Neural cell (in vitro differentiated cells): ENCODE measurements at regions not wholly inside any gene's neighbourhood (a gene's known extent, or its start where the extent isn't known, plus 50 kb on each side); places are given as distances from the start of the nearest gene placed in this dataset.

ENCODE experiments used
- H2AFZ ChIP-seq: fragments of 200-600, 300-800 bp; sonication (generic), shearing (Covaris generic); 2 replicates; pipeline ENCODE4 v1.6.0; 2014; ENCODE audit warnings: low read depth, mild to moderate bottlenecking, antibody characterized with exemption, low read length, moderate library complexity
- H3F3A ChIP-seq: fragments of 200-600 bp; shearing (Covaris generic); 2 replicates; pipeline ENCODE4 v1.6.1; 2016; ENCODE audit warnings: mild to moderate bottlenecking, moderate library complexity, mixed read lengths, antibody characterized with exemption, low read length; ENCODE audit not compliant: insufficient read depth, poor library complexity, severe bottlenecking
- H3K27ac ChIP-seq: fragments of 200-600, 300-800 bp; sonication (generic), shearing (Covaris generic); 2 replicates; pipeline ENCODE4 v1.5.1; 2014; ENCODE audit warnings: mild to moderate bottlenecking, low read length, moderate library complexity
- H3K27me3 ChIP-seq: fragments of 300-800, 200-600 bp; sonication (generic), shearing (Covaris generic); 2 replicates; pipeline ENCODE4 v1.6.0; 2014; ENCODE audit warnings: mild to moderate bottlenecking, low read depth, low read length, moderate library complexity; ENCODE audit not compliant: insufficient read depth
- H3K36me3 ChIP-seq: fragments of 300-800, 200-600 bp; sonication (generic), shearing (Covaris generic); 2 replicates; pipeline ENCODE4 v1.5.1; 2014; ENCODE audit warnings: mild to moderate bottlenecking, antibody characterized with exemption, low read length, moderate library complexity; ENCODE audit not compliant: insufficient read depth
- H3K4me2 ChIP-seq: fragments of 300-800, 200-600 bp; sonication (generic), shearing (Covaris generic); 2 replicates; pipeline ENCODE4 v1.6.0; 2014; ENCODE audit warnings: mild to moderate bottlenecking, low read length
- H3K4me3 ChIP-seq: fragments of 300-800, 200-600 bp; sonication (generic), shearing (Covaris generic); 2 replicates; pipeline ENCODE4 v1.5.1; 2014; ENCODE audit warnings: mild to moderate bottlenecking, low read length, moderate library complexity
- H3K79me2 ChIP-seq: fragments of 200-600 bp; shearing (Covaris generic); replicated peaks from 2 replicates; pipeline ENCODE4 v1.6.0; 2014; ENCODE audit warnings: mild to moderate bottlenecking, low read length, moderate library complexity; ENCODE audit not compliant: insufficient read depth
- H3K9ac ChIP-seq: fragments of 300-800, 200-600 bp; sonication (generic), shearing (Covaris generic); 2 replicates; pipeline ENCODE4 v1.6.1; 2016; ENCODE audit warnings: mild to moderate bottlenecking, low read length, mixed read lengths
- H3K9me2 ChIP-seq: fragments of 200-600 bp; shearing (Covaris generic); 2 replicates; pipeline ENCODE4 v1.6.1; 2016; ENCODE audit warnings: mild to moderate bottlenecking, low read length, mixed read lengths; ENCODE audit not compliant: insufficient read depth
- H3K9me3 ChIP-seq: fragments of 200-600, 300-800 bp; sonication (generic), shearing (Covaris generic); 2 replicates; pipeline ENCODE4 v1.6.1; 2016; ENCODE audit warnings: mild to moderate bottlenecking, mixed run types, low read length, moderate library complexity, mixed read lengths
- H4K20me1 ChIP-seq: fragments of 200-600 bp; shearing (Covaris generic); 2 replicates; pipeline ENCODE4 v1.6.1; 2016; ENCODE audit warnings: mild to moderate bottlenecking, mixed run types; ENCODE audit not compliant: insufficient read depth
- EP300 ChIP-seq: fragments of 450-650 bp; conservative IDR thresholded peaks from 2 replicates; pipeline ENCODE4 v1.6.1; 2014; ENCODE audit warnings: antibody characterized with exemption, mild to moderate bottlenecking, moderate library complexity; ENCODE audit not compliant: poor library complexity, severe bottlenecking
- MXI1 ChIP-seq: fragments of 450-650 bp; conservative IDR thresholded peaks from 2 replicates; pipeline ENCODE4 v1.6.1; 2014; ENCODE audit warnings: antibody characterized with exemption, mild to moderate bottlenecking; ENCODE audit not compliant: poor library complexity, severe bottlenecking
- POLR2AphosphoS5 ChIP-seq: IDR thresholded peaks from 2 replicates; pipeline ENCODE4 v1.6.1; 2012
- RAD21 ChIP-seq: fragments of 450-650 bp; conservative IDR thresholded peaks from 2 replicates; pipeline ENCODE4 v1.6.1; 2014; ENCODE audit warnings: antibody characterized with exemption, mild to moderate bottlenecking, moderate library complexity
- SMC3 ChIP-seq: fragments of 450-650 bp; conservative IDR thresholded peaks from 2 replicates; pipeline ENCODE4 v1.6.1; 2014; ENCODE audit warnings: antibody characterized with exemption, mild to moderate bottlenecking, moderate library complexity; ENCODE audit not compliant: poor library complexity
- TAF1 ChIP-seq: IDR thresholded peaks from 2 replicates; pipeline ENCODE4 v1.6.1; 2012; ENCODE audit warnings: low read depth
- TF ChIP-seq, protein P1 (sequence below): IDR thresholded peaks from 2 replicates; pipeline ENCODE4 v1.6.1; 2012; ENCODE audit warnings: borderline replicate concordance
- TF ChIP-seq, protein P2 (sequence below): fragments of 450-650 bp; IDR thresholded peaks from 2 replicates; pipeline ENCODE4 v1.5.1; 2014; ENCODE audit warnings: antibody characterized with exemption, mild to moderate bottlenecking, moderate library complexity; ENCODE audit not compliant: poor library complexity, severe bottlenecking

DNA sequence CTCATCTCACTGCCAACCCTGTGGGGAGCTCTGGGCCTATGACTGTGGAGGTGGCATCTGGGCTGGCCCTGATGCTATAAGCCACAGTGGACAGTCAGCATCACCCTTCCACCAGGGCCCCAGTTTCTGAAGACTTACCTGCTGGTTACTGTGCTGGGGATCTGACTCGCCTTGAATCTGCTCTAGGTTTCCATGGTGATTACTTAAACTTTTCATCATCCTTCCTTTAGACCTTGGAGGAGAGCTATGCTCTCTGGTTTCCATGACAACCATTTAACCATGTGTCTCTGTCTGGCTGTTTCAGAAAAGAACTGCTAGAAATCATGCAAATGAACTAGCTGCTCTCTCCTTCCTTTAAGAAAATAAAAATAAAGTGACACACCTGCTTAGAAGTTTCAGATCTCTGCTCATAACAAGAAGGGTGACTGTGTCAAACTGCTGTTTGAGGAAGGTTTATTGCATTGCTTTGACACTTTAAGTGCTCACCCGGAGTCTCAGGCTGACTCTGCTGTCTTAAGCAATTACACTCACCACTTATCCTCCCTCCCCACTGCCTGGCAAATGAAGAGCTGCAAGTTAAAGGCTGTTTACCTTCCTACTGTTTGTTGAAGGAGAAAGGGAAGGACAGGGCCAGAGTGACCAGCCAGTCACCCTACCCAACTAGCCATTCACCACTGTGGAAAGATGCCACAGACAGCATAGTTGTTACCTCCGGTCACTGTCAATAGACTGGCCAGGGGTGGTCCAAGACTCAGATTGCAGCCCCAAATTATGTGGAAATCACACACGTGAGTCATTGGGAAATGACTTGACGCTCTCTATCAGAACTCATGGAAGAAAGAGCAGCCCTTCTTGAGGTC lies 87.6 kb downstream of the HSPH1 start:
- H3K27me3 ChIP-seq, result no peaks in the 10 kb centered on the region
- no peaks in the 10 kb centered on the region for H4K20me1 ChIP-seq
- H2AFZ ChIP-seq, result no peak overlapping the region
- H3K4me3 ChIP-seq, result peak overlapping the region; percentile 57
- H3K36me3 ChIP-seq, result no peaks in the 10 kb centered on the region
- peak overlapping the region; percentile 48 for H3K9ac ChIP-seq
- H3K9me2 ChIP-seq, result no peaks in the 10 kb centered on the region
- peak overlapping the region; percentile 72 for H3K4me2 ChIP-seq
- H3K9me3 ChIP-seq, result no peaks in the 10 kb centered on the region
- TF ChIP-seq MXI1 (peak; percentile 70), EP300 (peak; percentile 92), RAD21 (peak; percentile 38), SMC3 (peak; percentile 55), TAF1 (no peak), POLR2AphosphoS5 (peak; percentile 95)
- TF ChIP-seq, protein P1, sequence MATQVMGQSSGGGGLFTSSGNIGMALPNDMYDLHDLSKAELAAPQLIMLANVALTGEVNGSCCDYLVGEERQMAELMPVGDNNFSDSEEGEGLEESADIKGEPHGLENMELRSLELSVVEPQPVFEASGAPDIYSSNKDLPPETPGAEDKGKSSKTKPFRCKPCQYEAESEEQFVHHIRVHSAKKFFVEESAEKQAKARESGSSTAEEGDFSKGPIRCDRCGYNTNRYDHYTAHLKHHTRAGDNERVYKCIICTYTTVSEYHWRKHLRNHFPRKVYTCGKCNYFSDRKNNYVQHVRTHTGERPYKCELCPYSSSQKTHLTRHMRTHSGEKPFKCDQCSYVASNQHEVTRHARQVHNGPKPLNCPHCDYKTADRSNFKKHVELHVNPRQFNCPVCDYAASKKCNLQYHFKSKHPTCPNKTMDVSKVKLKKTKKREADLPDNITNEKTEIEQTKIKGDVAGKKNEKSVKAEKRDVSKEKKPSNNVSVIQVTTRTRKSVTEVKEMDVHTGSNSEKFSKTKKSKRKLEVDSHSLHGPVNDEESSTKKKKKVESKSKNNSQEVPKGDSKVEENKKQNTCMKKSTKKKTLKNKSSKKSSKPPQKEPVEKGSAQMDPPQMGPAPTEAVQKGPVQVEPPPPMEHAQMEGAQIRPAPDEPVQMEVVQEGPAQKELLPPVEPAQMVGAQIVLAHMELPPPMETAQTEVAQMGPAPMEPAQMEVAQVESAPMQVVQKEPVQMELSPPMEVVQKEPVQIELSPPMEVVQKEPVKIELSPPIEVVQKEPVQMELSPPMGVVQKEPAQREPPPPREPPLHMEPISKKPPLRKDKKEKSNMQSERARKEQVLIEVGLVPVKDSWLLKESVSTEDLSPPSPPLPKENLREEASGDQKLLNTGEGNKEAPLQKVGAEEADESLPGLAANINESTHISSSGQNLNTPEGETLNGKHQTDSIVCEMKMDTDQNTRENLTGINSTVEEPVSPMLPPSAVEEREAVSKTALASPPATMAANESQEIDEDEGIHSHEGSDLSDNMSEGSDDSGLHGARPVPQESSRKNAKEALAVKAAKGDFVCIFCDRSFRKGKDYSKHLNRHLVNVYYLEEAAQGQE, result peak; percentile 78
- TF ChIP-seq, protein P2, sequence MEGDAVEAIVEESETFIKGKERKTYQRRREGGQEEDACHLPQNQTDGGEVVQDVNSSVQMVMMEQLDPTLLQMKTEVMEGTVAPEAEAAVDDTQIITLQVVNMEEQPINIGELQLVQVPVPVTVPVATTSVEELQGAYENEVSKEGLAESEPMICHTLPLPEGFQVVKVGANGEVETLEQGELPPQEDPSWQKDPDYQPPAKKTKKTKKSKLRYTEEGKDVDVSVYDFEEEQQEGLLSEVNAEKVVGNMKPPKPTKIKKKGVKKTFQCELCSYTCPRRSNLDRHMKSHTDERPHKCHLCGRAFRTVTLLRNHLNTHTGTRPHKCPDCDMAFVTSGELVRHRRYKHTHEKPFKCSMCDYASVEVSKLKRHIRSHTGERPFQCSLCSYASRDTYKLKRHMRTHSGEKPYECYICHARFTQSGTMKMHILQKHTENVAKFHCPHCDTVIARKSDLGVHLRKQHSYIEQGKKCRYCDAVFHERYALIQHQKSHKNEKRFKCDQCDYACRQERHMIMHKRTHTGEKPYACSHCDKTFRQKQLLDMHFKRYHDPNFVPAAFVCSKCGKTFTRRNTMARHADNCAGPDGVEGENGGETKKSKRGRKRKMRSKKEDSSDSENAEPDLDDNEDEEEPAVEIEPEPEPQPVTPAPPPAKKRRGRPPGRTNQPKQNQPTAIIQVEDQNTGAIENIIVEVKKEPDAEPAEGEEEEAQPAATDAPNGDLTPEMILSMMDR, result no peak
- peak overlapping the region; percentile 87 for H3K27ac ChIP-seq
- H3F3A ChIP-seq, result no peaks in the 10 kb centered on the region
- no peaks in the 10 kb centered on the region for H3K79me2 ChIP-seq

DNA sequence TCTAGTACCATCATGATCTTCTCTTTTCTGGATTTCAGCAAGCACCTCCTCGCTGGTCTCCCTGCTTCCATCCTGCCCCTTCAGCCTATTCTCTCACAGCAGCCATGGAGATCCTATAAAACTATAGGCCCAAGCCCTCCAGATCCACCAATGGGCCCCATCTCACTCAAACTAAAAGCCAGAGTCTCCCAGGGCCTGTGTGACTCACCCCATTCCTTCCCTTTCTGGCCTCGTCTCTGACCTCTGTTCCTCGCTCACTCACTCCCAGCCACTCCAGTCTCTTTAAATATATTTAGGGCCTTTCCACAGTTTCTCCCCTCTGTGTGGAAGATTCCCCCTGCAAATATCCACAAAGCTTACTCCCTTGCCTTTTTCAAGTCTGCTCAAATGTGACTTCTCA lies 89.7 kb downstream of the HSPH1 start:
- Histone ChIP-seq H3K79me2 (no peaks in the 10 kb centered on the region), H3K27ac (no peak overlapping the region), H3K27me3 (no peaks in the 10 kb centered on the region), H3K9me3 (no peaks in the 10 kb centered on the region), H3K4me3 (no peak overlapping the region), H3K9ac (no peak overlapping the region), H3K4me2 (no peak overlapping the region), H3F3A (no peaks in the 10 kb centered on the region), H4K20me1 (no peaks in the 10 kb centered on the region), H3K9me2 (no peaks in the 10 kb centered on the region), H3K36me3 (no peaks in the 10 kb centered on the region), H2AFZ (no peak overlapping the region)
- TF ChIP-seq, protein P2, result no peak
- TF ChIP-seq EP300 (no peak), RAD21 (no peak), TAF1 (no peak), POLR2AphosphoS5 (no peak), SMC3 (no peak)
- TF ChIP-seq, protein P1, result no peak
